ENCODE measurements at regions not wholly inside any gene's neighbourhood (a gene's known extent, or its start where the extent isn't known, plus 50 kb on each side); places are given as distances from the start of the nearest gene placed in this dataset.

DNA sequence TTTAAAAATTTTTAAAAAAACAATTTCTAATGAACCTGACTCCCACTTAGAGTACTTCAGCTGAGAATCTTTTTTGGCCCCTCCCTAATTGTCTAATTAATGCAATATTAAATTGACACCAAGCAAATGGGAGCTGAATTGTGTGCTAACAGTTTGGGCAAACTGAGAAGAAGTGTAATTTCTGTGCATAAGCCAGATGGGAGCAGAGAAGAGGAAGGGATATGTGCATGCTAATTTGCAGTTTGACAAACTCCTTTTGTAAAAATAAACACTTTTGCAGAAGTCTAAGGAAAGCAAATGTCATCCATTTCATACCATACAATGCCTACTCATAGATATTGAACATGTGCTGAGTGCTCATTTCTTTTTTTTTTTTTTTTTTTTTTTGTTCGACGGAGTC, 332.0 kb downstream of the CYRIA start:
- no peak for DNase-seq (ENCODE audit: low read depth)

DNA sequence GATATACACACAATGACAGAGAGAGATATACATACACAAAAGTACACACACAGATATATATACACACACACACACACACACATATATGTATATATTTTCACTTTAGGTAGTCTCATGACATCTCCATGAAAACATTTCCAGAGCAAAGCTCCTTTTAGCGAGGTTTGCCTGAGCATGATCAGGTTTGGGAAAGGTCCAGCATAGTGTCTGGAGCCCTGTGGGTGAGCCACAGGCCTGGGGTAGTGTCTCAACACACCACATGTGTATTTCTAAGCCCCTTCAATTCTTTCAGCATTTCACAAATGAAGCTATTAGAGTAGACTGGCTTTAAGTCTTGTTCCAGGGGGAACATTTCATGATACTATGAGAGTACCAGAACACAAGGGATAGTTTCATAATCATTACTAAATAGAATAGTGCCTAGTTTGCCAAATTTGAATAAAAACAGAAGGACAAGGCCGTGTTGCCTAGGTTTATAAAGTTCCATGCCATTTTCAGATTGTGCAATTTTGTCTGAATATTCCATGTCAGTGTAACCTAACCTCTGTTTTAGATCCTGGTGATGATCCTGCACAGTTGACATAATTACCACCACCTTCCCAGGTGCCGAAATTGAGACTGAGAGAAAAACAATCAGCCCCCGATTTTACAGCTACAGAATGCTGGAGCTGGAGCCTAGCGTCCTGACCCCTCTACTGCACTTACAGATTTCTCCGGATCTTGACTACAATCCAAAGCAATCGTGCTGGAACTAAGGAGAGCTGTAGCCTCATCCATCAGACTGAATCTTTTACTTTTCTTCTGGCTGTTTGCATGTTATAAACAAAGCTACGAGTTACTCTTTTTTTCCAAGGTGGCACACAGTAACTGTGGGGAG, 332.7 kb downstream of the CYRIA start:
- DNase-seq (ENCODE audit: low read depth) = no peak

DNA sequence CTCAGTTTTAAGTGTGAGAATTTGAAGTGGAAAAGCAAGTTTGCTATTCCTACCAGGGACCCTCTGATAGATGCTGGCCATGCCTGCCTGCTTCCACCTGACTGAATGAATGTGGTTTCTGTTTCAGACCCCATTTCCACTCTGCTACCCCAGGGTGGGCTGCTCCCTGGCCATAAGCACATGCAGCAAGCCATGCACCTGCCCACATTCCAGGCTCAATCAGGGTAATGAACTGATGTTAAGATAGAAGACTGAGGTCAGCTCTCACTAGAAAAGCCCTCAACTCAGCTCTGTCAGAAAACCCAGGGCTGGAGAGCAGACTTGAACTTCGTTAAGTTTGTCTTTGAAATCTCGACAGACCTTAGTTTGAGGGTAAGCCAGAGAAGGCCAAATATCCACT, 333.9 kb downstream of the CYRIA start:
- no peak for DNase-seq (ENCODE audit: low read depth)

DNA sequence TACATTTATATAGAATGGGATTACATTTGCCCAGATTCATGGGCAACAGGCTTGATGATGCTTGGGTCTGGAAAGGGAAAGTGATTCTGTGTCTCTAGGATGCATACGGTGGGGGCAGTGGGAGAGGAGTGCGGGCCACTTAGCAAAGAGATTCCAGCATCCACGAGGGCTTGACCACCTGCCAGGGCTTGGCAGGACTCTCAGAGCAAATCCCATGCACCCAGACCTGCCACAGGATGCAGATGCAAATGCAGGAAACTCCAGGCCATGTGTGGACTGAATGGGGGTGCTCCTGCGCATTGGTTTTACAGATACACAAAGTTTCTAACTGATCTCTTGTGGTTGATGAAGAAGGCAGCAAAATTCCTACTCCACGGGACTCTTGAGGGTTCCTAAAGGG, 334.7 kb downstream of the CYRIA start:
- DNase-seq (ENCODE audit: low read depth) = no peak

DNA sequence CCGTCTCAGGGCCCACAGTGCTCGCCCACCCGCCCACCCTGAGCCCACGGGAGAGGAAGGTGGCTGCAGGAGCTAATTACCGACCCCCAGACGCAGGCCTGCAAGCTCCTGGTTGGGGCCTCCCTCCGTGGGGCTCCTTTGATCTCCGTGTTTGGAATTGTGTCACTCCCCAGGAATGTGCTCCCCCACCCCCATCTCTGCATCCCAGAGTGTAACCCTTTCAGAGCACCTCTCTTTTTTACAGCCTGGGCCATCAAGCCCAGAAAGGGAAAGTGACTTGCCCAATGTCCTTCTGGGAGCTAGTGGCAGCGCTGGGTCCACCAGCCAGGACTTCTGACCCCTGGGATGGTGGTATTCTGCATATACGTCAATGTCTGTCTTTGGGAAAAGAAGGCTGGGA, 335.1 kb downstream of the CYRIA start:
- DNase-seq (ENCODE audit: low read depth) = peak; percentile 50

DNA sequence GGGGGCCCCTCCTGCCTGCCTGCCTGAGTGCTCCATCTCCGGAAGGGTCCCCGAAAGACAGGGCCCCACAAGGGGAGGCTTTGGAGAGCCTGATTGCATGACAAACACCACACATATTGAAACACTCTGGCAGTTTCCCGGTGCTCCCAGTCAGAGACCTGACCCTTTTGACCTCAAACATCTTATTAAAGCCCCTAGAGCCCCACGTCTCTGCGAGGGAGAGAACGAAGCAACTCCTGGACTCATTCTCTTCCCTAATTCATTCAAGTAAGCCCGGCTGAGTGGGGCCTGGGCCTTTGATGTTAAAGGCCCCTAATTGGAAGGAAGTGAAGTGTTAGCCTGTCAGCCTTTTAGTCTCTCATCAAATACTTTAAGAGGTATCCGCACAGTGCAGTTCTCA, 335.6 kb downstream of the CYRIA start:
- DNase-seq (ENCODE audit: low read depth) = no peak

DNA sequence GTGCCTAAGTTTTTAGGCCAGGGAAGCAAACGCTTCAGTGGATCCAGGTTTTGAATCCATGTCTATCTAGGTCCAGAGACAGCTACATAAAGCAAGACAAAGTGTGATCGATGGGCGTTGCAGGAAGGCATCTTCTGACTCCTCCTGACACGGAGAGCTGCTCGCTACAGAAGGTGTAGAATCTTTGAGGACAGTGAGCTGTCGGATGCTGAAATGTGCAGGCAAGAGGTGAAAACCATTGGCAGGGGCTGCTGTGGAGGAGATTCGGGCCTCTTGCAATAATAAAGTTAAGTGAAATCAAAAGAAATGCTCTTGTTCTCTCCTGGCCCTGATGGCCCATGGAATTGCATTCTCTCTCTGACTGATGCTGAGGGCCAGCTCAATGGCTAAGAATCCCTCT, 336.2 kb downstream of the CYRIA start:
- no peak for DNase-seq (ENCODE audit: low read depth)

DNA sequence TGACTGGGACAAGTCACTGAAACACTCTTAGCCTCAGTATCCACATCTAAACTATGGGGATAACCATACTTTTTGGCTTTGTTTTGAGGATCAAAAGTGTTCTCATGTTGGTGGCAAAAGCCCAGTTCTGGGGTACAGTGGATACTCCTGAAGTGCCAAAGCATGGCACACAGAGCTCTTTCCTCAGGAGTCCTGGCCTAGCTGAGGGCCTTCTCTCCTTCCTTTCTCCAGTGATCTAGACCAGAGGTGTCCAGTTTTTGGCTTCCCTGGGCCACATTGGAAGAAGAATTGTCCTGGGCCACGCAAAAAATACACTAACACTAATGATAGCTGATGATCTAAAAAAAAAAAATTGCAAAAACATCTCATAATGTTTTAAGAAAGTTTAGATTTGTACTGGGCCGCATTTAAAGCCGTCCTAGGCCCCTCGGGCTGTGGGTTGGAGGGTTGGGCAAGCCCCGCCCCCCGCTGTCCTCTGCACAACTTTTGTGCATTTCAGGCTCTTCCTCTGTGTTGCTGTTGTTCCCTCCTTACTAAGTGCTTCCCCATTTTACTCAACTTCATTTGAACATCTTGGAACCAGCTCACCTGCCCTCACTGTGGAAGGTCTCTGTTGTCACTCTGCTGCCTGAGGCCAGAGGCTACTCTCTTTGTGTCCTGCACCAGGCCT, 337.0 kb downstream of the CYRIA start:
- no peak for DNase-seq (ENCODE audit: low read depth)

DNA sequence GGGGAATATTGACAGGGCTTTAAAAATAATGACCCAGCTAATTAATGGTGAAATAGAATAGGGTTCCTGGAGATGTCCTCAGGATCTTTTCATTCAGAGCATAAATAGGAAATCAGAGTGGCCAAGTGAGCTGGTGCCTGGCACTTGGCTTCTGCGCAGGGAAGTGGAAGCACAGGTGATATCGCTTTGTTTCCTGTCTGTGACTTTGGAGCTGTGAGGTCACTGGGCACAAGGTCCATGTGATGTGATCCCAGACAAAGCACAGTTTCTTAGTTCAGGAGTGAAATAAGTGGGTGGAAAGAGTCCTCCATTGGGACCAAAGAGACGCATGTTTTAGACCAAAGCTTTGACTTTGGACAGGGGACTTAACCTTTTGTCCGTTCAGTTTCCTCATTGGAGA, 338.3 kb downstream of the CYRIA start:
- DNase-seq (ENCODE audit: low read depth) = no peak

DNA sequence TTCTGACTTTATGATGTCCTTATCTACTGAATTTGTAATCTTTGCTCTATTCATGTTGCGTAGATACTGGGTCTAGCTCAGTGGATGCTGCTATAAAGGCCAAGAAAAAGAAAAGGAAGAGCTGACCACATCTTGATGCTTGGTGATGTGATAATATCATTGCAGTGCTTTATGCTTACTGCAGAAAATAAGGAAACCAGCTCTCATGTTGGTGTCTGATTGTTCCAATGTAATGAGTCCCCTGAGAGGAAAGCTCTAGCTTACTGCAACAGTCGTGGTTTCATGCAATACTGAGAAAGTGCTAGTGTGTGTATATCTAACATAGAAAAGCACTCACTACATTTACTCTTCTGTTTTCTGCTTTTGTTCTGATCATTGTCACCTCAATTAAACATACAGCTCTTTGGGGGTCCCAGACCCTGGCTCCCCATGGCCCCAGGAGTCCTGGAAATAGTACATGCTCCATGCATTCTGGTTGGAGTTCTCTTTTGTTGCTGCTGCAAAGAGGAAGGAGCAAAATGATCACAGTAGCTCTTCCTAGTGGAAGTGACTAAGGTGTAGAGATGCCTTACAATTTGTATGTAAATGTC, 338.8 kb downstream of the CYRIA start:
- DNase-seq (ENCODE audit: low read depth) = no peak

DNA sequence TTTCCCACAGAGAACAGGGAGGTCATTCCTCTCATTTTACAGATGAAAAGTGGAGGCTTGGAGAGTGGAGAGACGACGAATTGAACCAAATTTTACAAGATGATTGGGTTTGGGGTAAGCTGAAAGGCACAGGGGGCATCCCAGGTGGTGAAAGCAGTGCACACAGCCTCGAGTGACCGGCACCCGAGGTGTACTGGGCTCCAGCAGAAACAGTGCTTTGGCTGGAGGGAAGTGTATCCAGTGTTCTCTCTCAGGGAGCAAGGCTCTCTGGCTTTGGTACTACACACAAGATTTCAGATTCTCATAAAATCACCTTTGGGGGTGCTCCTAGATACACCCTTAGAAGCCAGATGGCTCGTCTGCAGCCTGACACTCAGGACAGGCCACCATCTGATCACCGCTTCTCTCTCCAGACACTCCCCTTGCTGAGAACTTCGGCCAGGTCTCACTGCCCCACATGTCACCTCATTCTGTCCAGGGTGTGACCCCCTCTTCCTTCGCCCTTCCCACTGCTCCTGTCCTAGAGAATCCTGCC, 339.6 kb downstream of the CYRIA start:
- no peak for DNase-seq (ENCODE audit: low read depth)

DNA sequence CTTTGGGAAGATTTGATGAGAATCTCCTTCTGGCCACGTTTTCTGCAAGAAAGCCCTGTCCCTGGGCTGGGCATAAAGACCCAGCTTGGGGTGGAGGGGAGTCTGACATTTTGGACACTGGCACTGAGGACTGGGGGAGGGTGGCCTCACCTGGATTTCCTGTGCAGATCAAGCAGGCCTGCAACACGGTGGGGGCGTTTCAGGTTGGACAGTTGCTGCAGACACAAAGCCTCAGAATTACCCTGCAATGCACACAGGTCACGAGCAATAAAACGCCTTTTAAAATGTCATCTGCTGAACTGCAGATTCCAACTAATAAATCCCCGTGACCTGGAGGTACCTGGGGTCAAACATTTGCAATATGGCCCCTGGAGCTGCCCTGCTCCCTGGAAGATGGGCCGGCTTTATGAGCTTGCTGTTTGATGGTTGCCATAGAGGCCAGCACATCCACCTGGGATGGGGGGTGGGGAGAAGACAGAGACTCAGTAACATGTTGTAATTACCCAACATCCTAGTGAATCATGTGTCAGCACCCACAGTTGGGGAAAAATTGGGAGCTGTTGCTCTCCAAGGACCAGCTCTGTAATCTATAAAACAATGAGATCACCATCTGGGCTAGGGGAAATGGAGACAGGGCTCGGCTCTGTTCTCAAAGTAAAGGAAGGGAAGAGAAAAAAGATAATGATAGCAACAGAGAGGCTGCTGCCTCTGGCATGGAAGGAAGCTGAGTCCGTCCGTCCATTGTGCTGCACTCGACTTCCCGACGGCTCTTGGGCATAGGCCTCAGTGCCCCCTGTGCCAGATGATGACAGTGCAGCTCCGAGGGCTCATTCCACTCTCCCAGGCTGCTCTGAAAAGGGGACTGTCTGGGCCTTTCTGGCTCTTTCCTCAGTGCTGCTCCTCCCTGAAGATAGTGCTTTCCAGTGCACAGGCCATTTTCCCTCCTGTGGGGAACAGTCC, 340.3 kb downstream of the CYRIA start:
- no peak for DNase-seq (ENCODE audit: low read depth)

DNA sequence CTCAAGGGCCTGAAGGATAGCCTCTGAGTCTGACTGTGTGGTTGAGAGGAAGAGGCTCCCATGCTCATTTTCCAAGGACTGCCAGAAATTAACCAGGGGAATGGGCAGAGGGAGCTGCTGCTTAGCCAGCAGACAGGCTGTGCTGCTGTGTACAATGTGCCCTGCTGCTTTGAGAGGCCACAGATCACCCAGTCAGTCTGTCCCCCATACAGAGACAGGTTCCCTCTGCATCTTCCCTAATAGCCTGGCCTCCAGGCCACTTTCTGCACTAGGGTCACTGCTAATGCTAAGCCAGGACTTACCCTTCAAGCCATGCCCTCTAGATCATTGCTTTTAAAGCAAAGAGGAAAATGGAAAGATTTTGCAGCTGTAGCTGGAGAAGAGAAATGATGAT, 341.1 kb downstream of the CYRIA start:
- DNase-seq (ENCODE audit: low read depth) = no peak

DNA sequence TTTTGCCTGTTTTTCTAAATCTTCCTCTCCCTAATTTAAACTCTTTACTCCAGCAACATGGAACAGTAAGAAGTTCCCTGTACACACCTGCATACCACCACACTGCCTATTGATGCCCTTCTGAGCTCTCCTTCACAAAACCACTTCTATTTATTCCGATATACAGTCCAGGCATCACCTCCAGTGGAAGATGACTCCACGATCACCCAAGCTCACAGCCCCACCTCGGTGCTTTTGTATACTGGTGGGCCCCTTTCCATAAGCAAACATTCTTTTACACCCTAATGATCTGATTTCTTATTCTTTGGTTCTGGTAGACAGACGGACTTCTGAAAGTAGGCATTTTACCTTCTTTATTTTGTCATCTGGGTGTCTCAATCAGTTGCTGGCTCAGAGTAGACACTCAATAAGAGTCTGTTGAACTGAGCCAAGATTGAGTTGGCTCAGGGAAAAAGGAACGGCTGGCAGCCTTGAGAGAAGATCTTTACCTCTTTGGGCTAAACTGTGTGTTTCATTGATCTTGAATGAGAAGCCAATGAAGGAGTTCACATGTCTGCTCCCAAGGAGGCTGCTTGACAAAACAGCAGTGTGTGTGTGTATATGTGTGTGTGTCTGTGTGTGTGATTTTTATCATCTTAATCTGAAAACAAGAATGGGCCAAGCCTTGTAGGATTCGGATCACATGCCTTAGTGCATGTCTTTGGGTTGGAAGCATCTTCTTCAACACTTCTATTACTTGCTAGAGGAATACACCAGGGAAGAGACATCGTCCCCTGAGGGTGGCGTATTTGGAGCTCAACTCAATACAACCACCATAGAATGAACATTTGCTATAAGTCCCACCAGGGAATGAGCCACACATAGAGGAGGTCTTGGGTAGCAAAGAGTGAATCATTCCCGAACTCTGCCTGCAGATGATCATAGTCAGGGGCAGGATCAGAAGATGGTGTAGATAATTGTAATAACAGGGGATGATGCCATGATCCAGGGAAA, 341.8 kb downstream of the CYRIA start:
- no peak for DNase-seq (ENCODE audit: low read depth)

DNA sequence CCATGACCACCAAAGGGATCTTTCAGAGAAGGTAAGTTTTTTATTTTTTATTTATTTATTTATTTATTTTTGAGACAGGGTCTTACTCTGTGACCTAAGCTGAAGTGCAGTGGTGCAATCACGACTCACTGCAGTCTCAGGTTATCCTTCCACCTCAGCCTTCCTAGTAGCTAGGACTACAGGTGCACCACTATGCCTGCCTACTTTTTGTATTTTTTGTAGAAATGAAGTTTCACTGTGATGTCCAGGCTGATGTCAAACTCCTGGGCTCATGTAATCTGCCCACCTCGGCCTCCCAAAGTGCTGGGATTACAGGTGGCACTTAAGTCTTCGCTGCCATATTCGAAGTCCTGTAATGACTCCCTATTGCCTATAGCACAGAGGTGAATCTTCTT, 342.5 kb downstream of the CYRIA start:
- DNase-seq (ENCODE audit: low read depth) = no peak

DNA sequence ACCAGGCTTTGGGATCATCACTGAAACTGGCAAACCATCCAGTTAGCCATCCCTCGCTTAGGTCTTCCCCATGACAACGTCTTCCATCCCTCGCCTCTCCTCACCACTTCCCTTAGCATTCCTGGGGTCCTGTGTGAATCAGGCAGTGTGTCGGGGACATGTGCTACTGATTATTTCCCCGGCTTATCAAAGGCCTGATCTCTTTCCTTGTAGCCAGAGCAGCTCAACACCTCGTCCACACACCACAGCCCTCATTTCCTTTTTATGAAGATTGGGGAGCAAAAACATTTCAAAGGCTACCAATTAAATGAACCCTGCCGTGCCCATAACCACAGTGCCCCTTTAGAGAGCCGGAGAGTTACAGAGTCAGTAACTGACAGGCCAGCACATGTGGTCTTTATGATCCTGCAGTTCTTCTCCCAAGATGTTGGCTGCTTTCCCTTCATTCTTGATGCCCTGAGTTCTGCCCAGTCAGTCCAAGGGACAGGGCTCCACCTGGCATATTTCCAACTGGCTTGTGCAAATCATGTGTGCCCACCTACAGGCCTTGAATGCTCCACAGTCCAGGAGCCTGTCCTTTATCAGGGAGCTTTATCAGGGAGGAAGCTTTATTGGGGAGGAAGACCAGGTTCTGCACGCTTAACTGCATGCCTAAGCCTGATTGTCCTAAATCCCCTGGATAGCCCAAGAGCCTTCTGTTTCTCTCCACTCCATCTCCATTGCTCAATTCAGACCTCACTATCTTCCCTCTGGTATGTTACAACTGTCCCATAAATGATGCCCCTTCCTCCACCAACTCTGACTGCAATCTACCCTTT, 343.1 kb downstream of the CYRIA start:
- DNase-seq (ENCODE audit: low read depth) = no peak

DNA sequence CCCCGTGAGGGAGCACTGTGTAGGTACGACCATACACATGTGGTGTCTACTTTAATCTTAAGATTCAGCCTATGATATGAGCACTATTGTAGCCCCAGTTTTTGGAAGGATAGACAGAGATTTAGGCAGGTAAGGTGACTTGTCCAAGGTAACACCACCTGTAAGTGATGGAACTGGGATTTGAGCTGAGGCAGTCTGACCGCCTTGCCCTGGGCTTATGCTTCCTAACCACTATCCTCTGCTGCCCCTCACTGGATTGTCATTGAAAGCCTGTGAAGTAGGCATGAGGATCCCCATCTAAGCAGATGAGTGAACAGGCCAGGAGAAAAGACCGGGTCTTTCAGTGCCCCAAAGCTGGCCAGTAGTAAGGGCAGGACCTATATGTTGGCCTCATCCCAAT, 343.8 kb downstream of the CYRIA start:
- no peak for DNase-seq (ENCODE audit: low read depth)

DNA sequence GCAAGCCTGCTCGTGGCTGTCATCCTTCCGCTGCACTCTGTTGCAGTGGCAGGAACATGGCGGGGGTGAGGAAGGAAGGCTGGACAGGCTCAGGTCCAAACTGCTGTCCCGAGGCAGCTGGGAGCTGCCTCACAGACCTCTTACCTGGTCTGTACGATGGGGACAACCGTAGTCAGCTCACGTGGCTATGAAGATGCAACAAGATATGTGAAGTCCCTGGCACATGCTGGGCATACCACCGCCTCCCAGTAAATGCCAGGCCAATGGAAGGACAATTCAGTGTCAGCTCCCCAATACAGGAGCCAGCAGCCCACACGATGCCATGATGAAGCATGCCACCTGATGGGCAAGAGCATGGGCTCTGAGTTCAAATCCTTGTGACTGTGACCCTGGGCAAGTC, 344.4 kb downstream of the CYRIA start:
- DNase-seq (ENCODE audit: low read depth) = no peak

DNA sequence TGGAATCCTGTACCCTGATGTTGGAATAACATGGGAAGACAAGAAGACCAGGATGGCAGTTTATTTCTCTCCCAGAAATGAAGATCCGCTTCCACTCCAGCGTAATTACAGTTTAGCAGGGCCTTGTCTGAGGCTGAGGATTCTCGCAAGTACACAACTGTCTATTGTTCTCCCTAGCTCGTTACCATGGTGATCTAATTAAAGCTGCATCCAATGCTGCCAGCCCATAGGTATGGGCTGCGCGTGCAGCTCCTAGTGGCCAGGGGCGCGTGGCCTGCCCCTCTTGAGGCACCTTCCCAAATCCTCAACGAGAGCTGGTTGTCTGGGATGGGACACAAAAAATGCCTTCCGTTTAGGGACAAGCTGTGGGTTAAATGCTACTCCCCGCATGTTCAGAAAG, 344.9 kb downstream of the CYRIA start:
- DNase-seq (ENCODE audit: low read depth) = no peak

Data from Daoy (cell line).